Spleen (tissue), 7 donors: ENCODE measurements at regions not wholly inside any gene's neighbourhood (a gene's known extent, or its start where the extent isn't known, plus 50 kb on each side); places are given as distances from the start of the nearest gene placed in this dataset.
"Not testable (repeated sequence)": the region's sequence is repeated elsewhere in the genome, so short reads cannot be mapped to it uniquely, and the experiment has no call there.

ENCODE experiments used
- POLR2A ChIP-seq, 3 donors: fragments of 450-650 bp; IDR thresholded peaks; one replicate each; pipeline ENCODE4 v1.5.1; 2017; ENCODE audit warnings: antibody characterized with exemption in 3 of 3, mild to moderate bottlenecking in 1 of 3
- POLR2AphosphoS5 ChIP-seq, 3 donors: sonication (generic); formaldehyde crosslinking; IDR thresholded peaks; one replicate each; pipeline ENCODE4 v1.5.1; 2017; ENCODE audit warnings: antibody characterized with exemption in 3 of 3
- TF ChIP-seq, protein P1 (sequence below), 11 experiments: fragments of 200-600 bp in 7 of 11; fragments of 450-650 bp in 4 of 11; sonication (generic) in 4 of 11; IDR thresholded peaks in 8 of 11; conservative IDR thresholded peaks in 3 of 11; 1 replicate in 7 of 11; 2 replicates in 4 of 11; pipeline versions ENCODE4 v1.4.0 to v1.8.0; 2016 to 2021; ENCODE audit warnings: antibody characterized with exemption in 11 of 11, inconsistent platforms in 4 of 11, mild to moderate bottlenecking in 1 of 11
- donor health status: DM: no; HTN: no; CAD: no; lungs with moderate emphysema.
- donor health status: DM: no; HTN: no; CAD: no.
- donor health status: DM: no; HTN: no; CAD: no.

DNA sequence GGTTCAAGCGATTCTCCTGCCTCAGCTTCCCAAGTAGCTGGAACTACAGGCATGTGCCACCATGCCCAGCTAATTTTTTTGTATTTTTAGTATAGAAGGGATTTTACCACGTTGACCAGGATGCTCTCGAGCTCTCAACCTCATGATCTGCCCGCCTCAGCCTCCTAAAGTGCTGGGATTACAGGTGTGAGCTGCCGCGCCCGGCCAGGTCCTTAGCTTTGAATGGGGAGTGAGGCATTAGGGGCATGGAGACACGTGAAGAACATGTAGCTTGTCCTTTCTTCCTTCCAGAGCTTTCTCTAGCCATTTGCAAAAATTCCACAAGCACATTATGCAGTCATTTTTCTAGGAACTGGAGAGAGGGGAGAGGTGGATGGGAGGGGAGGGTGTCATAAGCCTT lies 167.8 kb downstream of the TM9SF2 start:
- TF ChIP-seq, protein P1, sequence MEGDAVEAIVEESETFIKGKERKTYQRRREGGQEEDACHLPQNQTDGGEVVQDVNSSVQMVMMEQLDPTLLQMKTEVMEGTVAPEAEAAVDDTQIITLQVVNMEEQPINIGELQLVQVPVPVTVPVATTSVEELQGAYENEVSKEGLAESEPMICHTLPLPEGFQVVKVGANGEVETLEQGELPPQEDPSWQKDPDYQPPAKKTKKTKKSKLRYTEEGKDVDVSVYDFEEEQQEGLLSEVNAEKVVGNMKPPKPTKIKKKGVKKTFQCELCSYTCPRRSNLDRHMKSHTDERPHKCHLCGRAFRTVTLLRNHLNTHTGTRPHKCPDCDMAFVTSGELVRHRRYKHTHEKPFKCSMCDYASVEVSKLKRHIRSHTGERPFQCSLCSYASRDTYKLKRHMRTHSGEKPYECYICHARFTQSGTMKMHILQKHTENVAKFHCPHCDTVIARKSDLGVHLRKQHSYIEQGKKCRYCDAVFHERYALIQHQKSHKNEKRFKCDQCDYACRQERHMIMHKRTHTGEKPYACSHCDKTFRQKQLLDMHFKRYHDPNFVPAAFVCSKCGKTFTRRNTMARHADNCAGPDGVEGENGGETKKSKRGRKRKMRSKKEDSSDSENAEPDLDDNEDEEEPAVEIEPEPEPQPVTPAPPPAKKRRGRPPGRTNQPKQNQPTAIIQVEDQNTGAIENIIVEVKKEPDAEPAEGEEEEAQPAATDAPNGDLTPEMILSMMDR (IDR thresholded peaks at IDR 0.05 in 8 of 11, conservative IDR thresholded peaks at IDR 0.05 in 3 of 11): not testable (repeated sequence)
- not testable (repeated sequence) for TF ChIP-seq POLR2A, POLR2AphosphoS5 (IDR thresholded peaks at IDR 0.05)
